MM.1S (cell line): ENCODE measurements at regions not wholly inside any gene's neighbourhood (a gene's known extent, or its start where the extent isn't known, plus 50 kb on each side); places are given as distances from the start of the nearest gene placed in this dataset.

Experiments used
- DNase-seq: peaks from one replicate; pipeline ENCODE4 v3.0.0-alpha.2; 2015
- H2AFZ ChIP-seq: fragments of 300-600 bp; sonication (generic); 2 replicates; pipeline ENCODE4 v1.6.0; 2016; ENCODE audit warnings: antibody characterized with exemption, low read length
- H3F3A ChIP-seq: fragments of 300-600 bp; sonication (generic); 2 replicates; pipeline ENCODE4 v1.6.1; 2016; ENCODE audit warnings: mild to moderate bottlenecking, antibody characterized with exemption, low read length, moderate library complexity, mixed read lengths; ENCODE audit not compliant: insufficient read depth
- H3K27ac ChIP-seq: fragments of 300-600 bp; sonication (generic); 2 replicates; pipeline ENCODE4 v1.5.1; 2016; ENCODE audit warnings: mild to moderate bottlenecking, low read length
- H3K27me3 ChIP-seq: fragments of 300-600 bp; sonication (generic); replicated peaks from 2 replicates; pipeline ENCODE4 v1.6.0; 2016; ENCODE audit warnings: low read length; ENCODE audit not compliant: insufficient read depth
- H3K36me3 ChIP-seq: fragments of 300-600 bp; sonication (generic); replicated peaks from 2 replicates; pipeline ENCODE4 v1.6.1; 2016; ENCODE audit warnings: mild to moderate bottlenecking, low read length, mixed read lengths; ENCODE audit not compliant: insufficient read depth
- H3K4me1 ChIP-seq: fragments of 300-600 bp; sonication (generic); 2 replicates; pipeline ENCODE4 v1.6.1; 2016; ENCODE audit warnings: low read length, mixed read lengths
- H3K4me2 ChIP-seq: fragments of 300-600 bp; sonication (generic); 2 replicates; pipeline ENCODE4 v1.6.0; 2016; ENCODE audit warnings: low read depth, low read length
- H3K4me3 ChIP-seq: fragments of 300-600 bp; sonication (generic); 2 replicates; pipeline ENCODE4 v1.5.1; 2016; ENCODE audit warnings: low read length, mixed read lengths
- H3K79me2 ChIP-seq: fragments of 300-600 bp; sonication (generic); 2 replicates; pipeline ENCODE4 v1.6.1; 2016; ENCODE audit warnings: mixed run types, low read length, mixed read lengths
- H3K9ac ChIP-seq: fragments of 300-600 bp; sonication (generic); 2 replicates; pipeline ENCODE4 v1.6.1; 2016; ENCODE audit warnings: low read length, mixed read lengths
- H3K9me2 ChIP-seq: fragments of 300-600 bp; sonication (generic); replicated peaks from 2 replicates; pipeline ENCODE4 v1.6.1; 2016; ENCODE audit warnings: mild to moderate bottlenecking, low read length, mixed read lengths; ENCODE audit not compliant: insufficient read depth
- H3K9me3 ChIP-seq: fragments of 300-600 bp; sonication (generic); replicated peaks from 2 replicates; pipeline ENCODE4 v1.6.1; 2016; ENCODE audit warnings: mild to moderate bottlenecking, low read length, mixed read lengths; ENCODE audit not compliant: insufficient read depth
- H4K20me1 ChIP-seq: fragments of 300-600 bp; sonication (generic); 2 replicates; pipeline ENCODE4 v1.6.1; 2016; ENCODE audit warnings: mild to moderate bottlenecking, low read length, moderate library complexity, mixed read lengths; ENCODE audit not compliant: insufficient read depth
- EZH2 ChIP-seq: fragments of 300-600 bp; sonication (generic); optimal IDR thresholded peaks from 2 replicates; pipeline ENCODE3; 2017; ENCODE audit warnings: low read depth, mild to moderate bottlenecking, antibody characterized with exemption, low read length, mixed read lengths
- EZH2phosphoT487 ChIP-seq: fragments of 300-600 bp; sonication (generic); IDR thresholded peaks from 2 replicates; pipeline ENCODE4 v1.6.1; 2018; ENCODE audit warnings: antibody characterized with exemption, low read length
- TF ChIP-seq, protein P1 (sequence below): fragments of 300-600 bp; sonication (generic); IDR thresholded peaks from 2 replicates; pipeline ENCODE4 v1.5.1; 2016; ENCODE audit warnings: antibody characterized with exemption, low read length, mixed read lengths

DNA sequence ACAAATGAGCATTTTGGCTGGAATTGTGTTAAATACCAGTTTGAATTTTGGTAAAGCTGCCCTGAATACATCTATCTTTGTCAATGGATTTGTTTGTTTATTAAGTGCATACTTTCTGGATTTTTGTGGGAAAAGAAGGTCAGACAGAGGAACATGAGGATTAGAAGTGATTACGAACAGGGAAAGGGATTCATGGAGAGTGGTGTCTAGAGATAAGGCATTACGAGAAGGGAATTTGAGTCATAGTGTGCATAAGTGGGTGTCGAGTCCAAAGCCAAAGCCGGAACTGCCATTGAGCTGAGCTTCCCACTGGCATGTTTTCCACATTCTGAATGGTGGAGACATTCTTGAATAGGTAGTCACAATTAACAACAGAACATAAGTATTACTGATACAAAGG lies 68.9 kb upstream of the EFEMP1 start:
- Histone ChIP-seq H3K4me1 (no peaks in the 10 kb centered on the region), H4K20me1 (no peaks in the 10 kb centered on the region), H3K79me2 (no peaks in the 10 kb centered on the region), H3K27me3 (no peaks in the 10 kb centered on the region), H3K4me3 (no peak overlapping the region), H3K36me3 (no peaks in the 10 kb centered on the region), H3K9me3 (no peaks in the 10 kb centered on the region), H3K27ac (no peak overlapping the region), H3K9ac (no peak overlapping the region), H3K4me2 (no peak overlapping the region), H3K9me2 (no peaks in the 10 kb centered on the region), H3F3A (no peaks in the 10 kb centered on the region), H2AFZ (no peak overlapping the region)
- no peak for TF ChIP-seq EZH2
- TF ChIP-seq EZH2phosphoT487, result no peak
- TF ChIP-seq, protein P1, sequence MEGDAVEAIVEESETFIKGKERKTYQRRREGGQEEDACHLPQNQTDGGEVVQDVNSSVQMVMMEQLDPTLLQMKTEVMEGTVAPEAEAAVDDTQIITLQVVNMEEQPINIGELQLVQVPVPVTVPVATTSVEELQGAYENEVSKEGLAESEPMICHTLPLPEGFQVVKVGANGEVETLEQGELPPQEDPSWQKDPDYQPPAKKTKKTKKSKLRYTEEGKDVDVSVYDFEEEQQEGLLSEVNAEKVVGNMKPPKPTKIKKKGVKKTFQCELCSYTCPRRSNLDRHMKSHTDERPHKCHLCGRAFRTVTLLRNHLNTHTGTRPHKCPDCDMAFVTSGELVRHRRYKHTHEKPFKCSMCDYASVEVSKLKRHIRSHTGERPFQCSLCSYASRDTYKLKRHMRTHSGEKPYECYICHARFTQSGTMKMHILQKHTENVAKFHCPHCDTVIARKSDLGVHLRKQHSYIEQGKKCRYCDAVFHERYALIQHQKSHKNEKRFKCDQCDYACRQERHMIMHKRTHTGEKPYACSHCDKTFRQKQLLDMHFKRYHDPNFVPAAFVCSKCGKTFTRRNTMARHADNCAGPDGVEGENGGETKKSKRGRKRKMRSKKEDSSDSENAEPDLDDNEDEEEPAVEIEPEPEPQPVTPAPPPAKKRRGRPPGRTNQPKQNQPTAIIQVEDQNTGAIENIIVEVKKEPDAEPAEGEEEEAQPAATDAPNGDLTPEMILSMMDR, result no peak
- DNase-seq, result no peak

- Histone ChIP-seq H3F3A (no peaks in the 10 kb centered on the region), H3K4me1 (no peaks in the 10 kb centered on the region), H3K9me3 (no peaks in the 10 kb centered on the region), H3K9ac (no peak overlapping the region), H3K4me3 (no peak overlapping the region), H3K27ac (no peak overlapping the region), H3K79me2 (no peaks in the 10 kb centered on the region), H3K9me2 (no peaks in the 10 kb centered on the region), H2AFZ (no peak overlapping the region), H4K20me1 (no peaks in the 10 kb centered on the region), H3K27me3 (no peaks in the 10 kb centered on the region), H3K4me2 (no peak overlapping the region), H3K36me3 (no peaks in the 10 kb centered on the region)
- TF ChIP-seq EZH2 (no peak), EZH2phosphoT487 (no peak)
- TF ChIP-seq, protein P1, result no peak
- DNase-seq, result no peak
Measured at GRCh38 chr2:55993685-55994084, 70.1 kb upstream of the EFEMP1 start.

DNA sequence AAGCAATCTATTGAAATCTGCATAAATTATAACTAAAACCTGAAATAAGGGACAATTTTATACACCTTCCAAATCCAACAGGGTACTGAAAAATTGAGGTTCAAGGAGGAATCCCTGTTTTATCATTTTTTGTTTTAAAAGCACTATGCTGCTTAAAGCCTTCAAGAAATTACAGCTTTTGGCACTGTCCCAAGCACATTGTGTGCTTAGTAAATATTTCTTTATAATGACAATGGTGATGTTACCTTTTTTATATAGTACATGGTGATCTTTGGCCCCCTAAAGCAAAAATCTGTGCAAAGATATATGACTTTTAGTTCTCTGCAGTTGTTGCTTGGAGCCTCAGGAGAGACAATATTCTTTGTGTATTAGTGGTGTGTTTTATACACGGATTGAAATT lies 71.6 kb upstream of the EFEMP1 start:
- TF ChIP-seq, protein P1, result no peak
- TF ChIP-seq EZH2phosphoT487 (no peak), EZH2 (no peak)
- Histone ChIP-seq H3K36me3 (no peaks in the 10 kb centered on the region), H3F3A (no peaks in the 10 kb centered on the region), H3K79me2 (no peaks in the 10 kb centered on the region), H2AFZ (no peak overlapping the region), H3K9me2 (no peaks in the 10 kb centered on the region), H3K9me3 (no peaks in the 10 kb centered on the region), H3K4me3 (no peak overlapping the region), H3K27ac (no peak overlapping the region), H3K27me3 (no peaks in the 10 kb centered on the region), H3K4me2 (no peak overlapping the region), H4K20me1 (no peaks in the 10 kb centered on the region), H3K4me1 (no peaks in the 10 kb centered on the region), H3K9ac (no peak overlapping the region)
- no peak for DNase-seq
